NB4 (cell line): ENCODE measurements at regions not wholly inside any gene's neighbourhood (a gene's known extent, or its start where the extent isn't known, plus 50 kb on each side); places are given as distances from the start of the nearest gene placed in this dataset.

ENCODE experiments used
- DNase-seq: peaks from one replicate; pipeline ENCODE4 v3.0.0; 2010; ENCODE audit warnings: low read depth
- H3K4me3 ChIP-seq: one replicate; pipeline ENCODE4 v1.5.1; 2011; ENCODE audit warnings: mild to moderate bottlenecking, low read depth, low read length, moderate library complexity
- CTCF ChIP-seq: IDR thresholded peaks from one replicate; pipeline ENCODE4 v1.5.1; 2012; ENCODE audit warnings: low read depth, low read length
- MAX ChIP-seq: IDR thresholded peaks from 2 replicates; pipeline ENCODE4 v1.6.1; 2011; ENCODE audit warnings: low read depth, low read length
- MYC ChIP-seq: IDR thresholded peaks from 2 replicates; pipeline ENCODE4 v1.6.1; 2011; ENCODE audit warnings: low read depth, low read length
- POLR2A ChIP-seq: IDR thresholded peaks from 2 replicates; pipeline ENCODE4 v1.6.1; 2011; ENCODE audit warnings: mild to moderate bottlenecking; ENCODE audit not compliant: insufficient read length; ENCODE audit errors: extremely low read depth

GRCh38 chr19:30670011-30670329 is 297.8 kb downstream of the ZNF536 start:
- no peak overlapping the region for H3K4me3 ChIP-seq
- TF ChIP-seq POLR2A (no peak), MYC (no peak), CTCF (no peak), MAX (no peak)
- no peak for DNase-seq

- no peak overlapping the region for H3K4me3 ChIP-seq
- DNase-seq: peak; percentile 28
- TF ChIP-seq CTCF (peak; percentile 52), POLR2A (no peak)
Measured at GRCh38 chr19:30669329-30670010, 297.3 kb downstream of the ZNF536 start.

- peak; percentile 27 for DNase-seq
- no peak for TF ChIP-seq MAX
- TF ChIP-seq CTCF: no peak
- TF ChIP-seq POLR2A: no peak
- no peak for TF ChIP-seq MYC
- no peak overlapping the region for H3K4me3 ChIP-seq
Measured at GRCh38 chr19:30668521-30669155, 296.5 kb downstream of the ZNF536 start.

GRCh38 chr19:30667746-30668145 is 295.6 kb downstream of the ZNF536 start:
- no peak overlapping the region for H3K4me3 ChIP-seq
- TF ChIP-seq POLR2A (no peak), MYC (no peak), CTCF (no peak), MAX (no peak)
- DNase-seq: no peak

GRCh38 chr19:30667227-30667626 is 295.0 kb downstream of the ZNF536 start:
- TF ChIP-seq MAX: no peak
- no peak for TF ChIP-seq POLR2A
- TF ChIP-seq MYC: no peak
- no peak for TF ChIP-seq CTCF
- DNase-seq: no peak
- no peak overlapping the region for H3K4me3 ChIP-seq
